ENCODE measurements at regions not wholly inside any gene's neighbourhood (a gene's known extent, or its start where the extent isn't known, plus 50 kb on each side); places are given as distances from the start of the nearest gene placed in this dataset.
"Not testable (repeated sequence)": the region's sequence is repeated elsewhere in the genome, so short reads cannot be mapped to it uniquely, and the experiment has no call there.

GRCh38 chr21:36602735-36603134 is 96.2 kb upstream of the SIM2 start:
- no peak for DNase-seq

GRCh38 chr21:36603221-36603620 is 95.7 kb upstream of the SIM2 start:
- no peak for DNase-seq

- DNase-seq: no peak
Measured at GRCh38 chr21:36605426-36605825, 93.5 kb upstream of the SIM2 start.

- DNase-seq: no peak
Measured at GRCh38 chr21:36606287-36606982, 92.5 kb upstream of the SIM2 start.

GRCh38 chr21:36606983-36607325 is 92.0 kb upstream of the SIM2 start:
- no peak for DNase-seq

- no peak for DNase-seq
Measured at GRCh38 chr21:36608041-36608896, 90.6 kb upstream of the SIM2 start.

GRCh38 chr21:36608897-36609225 is 90.1 kb upstream of the SIM2 start:
- DNase-seq: no peak

GRCh38 chr21:36609654-36610053 is 89.3 kb upstream of the SIM2 start:
- DNase-seq: no peak

- DNase-seq: no peak
Measured at GRCh38 chr21:36610201-36610600, 88.7 kb upstream of the SIM2 start.

- DNase-seq: no peak
Measured at GRCh38 chr21:36610935-36611334, 88.0 kb upstream of the SIM2 start.

- DNase-seq: no peak
Measured at GRCh38 chr21:36611379-36611778, 87.5 kb upstream of the SIM2 start.

- no peak for DNase-seq
Measured at GRCh38 chr21:36613059-36613458, 85.9 kb upstream of the SIM2 start.

- no peak for DNase-seq
Measured at GRCh38 chr21:36613554-36613953, 85.4 kb upstream of the SIM2 start.

- DNase-seq: no peak
Measured at GRCh38 chr21:36615274-36615964, 83.5 kb upstream of the SIM2 start.

GRCh38 chr21:36616773-36617172 is 82.1 kb upstream of the SIM2 start:
- not testable (repeated sequence) for DNase-seq

- not testable (repeated sequence) for DNase-seq
Measured at GRCh38 chr21:36621794-36622193, 77.1 kb upstream of the SIM2 start.

- no peak for DNase-seq
Measured at GRCh38 chr21:36624105-36624504, 74.8 kb upstream of the SIM2 start.

GRCh38 chr21:36626791-36627190 is 72.1 kb upstream of the SIM2 start:
- DNase-seq: no peak

- DNase-seq: no peak
Measured at GRCh38 chr21:36627242-36627641, 71.7 kb upstream of the SIM2 start.

- no peak for DNase-seq
Measured at GRCh38 chr21:36628106-36628505, 70.8 kb upstream of the SIM2 start.

- no peak for DNase-seq
Measured at GRCh38 chr21:36628761-36629460, 70.0 kb upstream of the SIM2 start.

GRCh38 chr21:36630485-36631206 is 68.3 kb upstream of the SIM2 start:
- peak; percentile 76 for DNase-seq

- DNase-seq: no peak
Measured at GRCh38 chr21:36636016-36636415, 62.9 kb upstream of the SIM2 start.
